Activated CD8-positive, alpha-beta memory T cell treated with anti-CD3 and anti-CD28 coated beads, Interleukin-2, amount 10 ng/mL, durations not matched to agents 7 days and 5 days (primary cell): ENCODE measurements at regions not wholly inside any gene's neighbourhood (a gene's known extent, or its start where the extent isn't known, plus 50 kb on each side); places are given as distances from the start of the nearest gene placed in this dataset.

Experiments
- ATAC-seq: fragments of 150-1000 bp; cut with Tn5 transposase; one replicate; pipeline ENCODE4 v1.10.0; 2021; ENCODE audit warnings: moderate library complexity
- CTCF ChIA-PET: fragments of 350-600 bp; sonication (Branson Sonifier 250); formaldehyde crosslinking; loops from one replicate; lab custom pipeline; 2021; ENCODE audit warnings: antibody characterized with exemption; lab: Charles Lee
- DNase-seq: peaks from one replicate; pipeline ENCODE4 v3.0.0-alpha.2; 2020
- H3K27ac Mint-ChIP-seq: one replicate; pipeline ENCODE4 v1.8.0; 2021; ENCODE audit warnings: mild to moderate bottlenecking, mixed read lengths
- H3K27me3 Mint-ChIP-seq: one replicate; pipeline ENCODE4 v1.8.0; 2021; ENCODE audit warnings: mixed read lengths
- H3K36me3 Mint-ChIP-seq: one replicate; pipeline ENCODE4 v1.8.0; 2021; ENCODE audit warnings: mild to moderate bottlenecking, mixed read lengths
- H3K4me1 Mint-ChIP-seq: one replicate; pipeline ENCODE4 v1.8.0; 2021; ENCODE audit warnings: mixed read lengths
- H3K4me3 Mint-ChIP-seq: one replicate; pipeline ENCODE4 v1.8.0; 2021; ENCODE audit warnings: mild to moderate bottlenecking, moderate library complexity, mixed read lengths
- H3K9me3 Mint-ChIP-seq: one replicate; pipeline ENCODE4 v1.8.0; 2022; ENCODE audit warnings: low read depth, mixed read lengths

DNA sequence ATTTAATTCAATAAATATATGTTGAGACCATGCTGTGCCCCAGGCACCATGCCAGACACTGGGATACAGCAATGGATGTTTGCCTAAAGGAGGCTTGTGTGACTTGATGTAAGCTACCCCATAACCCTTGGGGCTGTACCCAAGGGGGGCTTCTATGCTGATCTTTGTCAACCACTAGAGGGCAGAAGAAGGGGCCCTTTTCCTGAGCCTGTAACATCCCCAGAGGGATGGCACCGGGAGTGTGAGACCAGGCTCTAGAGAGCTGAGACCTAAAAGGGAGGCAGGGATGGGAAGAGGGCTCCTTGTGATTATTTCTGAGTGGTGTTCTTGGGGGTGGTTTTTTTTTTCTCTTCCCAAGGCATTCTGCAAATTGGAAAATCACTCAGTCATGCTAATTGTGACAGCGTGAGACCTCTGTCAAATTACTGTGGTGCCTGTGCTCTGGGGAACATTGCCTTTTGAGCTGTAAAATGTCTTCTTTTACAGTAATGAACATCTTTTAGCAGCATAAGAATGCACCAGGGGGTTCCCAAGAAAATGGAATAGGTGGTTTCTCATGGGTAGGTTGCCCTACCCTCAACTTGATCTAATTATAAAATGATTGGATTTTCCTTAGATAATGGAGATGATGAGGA is 138.7 kb upstream of the SLC24A3 start:
- no peaks in the 10 kb centered on the region for H3K9me3 Mint-ChIP-seq
- no peak overlapping the region for H3K27ac Mint-ChIP-seq
- CTCF ChIA-PET, result no interaction called here
- no peak overlapping the region for H3K4me3 Mint-ChIP-seq
- ATAC-seq (no peak), DNase-seq (no peak)
- no peaks in the 10 kb centered on the region for H3K36me3 Mint-ChIP-seq
- no peaks in the 10 kb centered on the region for H3K27me3 Mint-ChIP-seq
- H3K4me1 Mint-ChIP-seq, result peaks cover 9% of the 10 kb centered on the region

DNA sequence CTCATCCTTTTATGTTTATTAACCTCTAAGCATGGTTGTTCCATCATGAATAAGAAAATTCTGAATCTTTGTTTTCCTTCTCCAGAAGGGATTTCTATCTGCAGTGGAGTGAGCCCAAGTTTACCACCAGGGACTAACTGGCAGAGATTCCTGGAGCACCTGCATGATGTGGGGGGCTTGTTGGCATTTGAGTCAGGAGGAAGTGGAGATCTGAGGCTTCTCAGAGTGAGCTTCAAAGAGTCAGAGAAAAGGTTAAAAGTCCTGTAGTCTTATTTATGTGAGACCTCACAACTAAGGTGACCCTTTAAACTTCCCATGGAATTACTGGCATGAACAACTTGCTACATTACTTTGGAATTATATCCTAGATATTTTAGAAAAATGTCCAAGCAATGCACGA is 138.1 kb upstream of the SLC24A3 start:
- H3K27ac Mint-ChIP-seq, result no peak overlapping the region
- CTCF ChIA-PET, result no interaction called here
- peaks cover 9% of the 10 kb centered on the region for H3K4me1 Mint-ChIP-seq

DNA sequence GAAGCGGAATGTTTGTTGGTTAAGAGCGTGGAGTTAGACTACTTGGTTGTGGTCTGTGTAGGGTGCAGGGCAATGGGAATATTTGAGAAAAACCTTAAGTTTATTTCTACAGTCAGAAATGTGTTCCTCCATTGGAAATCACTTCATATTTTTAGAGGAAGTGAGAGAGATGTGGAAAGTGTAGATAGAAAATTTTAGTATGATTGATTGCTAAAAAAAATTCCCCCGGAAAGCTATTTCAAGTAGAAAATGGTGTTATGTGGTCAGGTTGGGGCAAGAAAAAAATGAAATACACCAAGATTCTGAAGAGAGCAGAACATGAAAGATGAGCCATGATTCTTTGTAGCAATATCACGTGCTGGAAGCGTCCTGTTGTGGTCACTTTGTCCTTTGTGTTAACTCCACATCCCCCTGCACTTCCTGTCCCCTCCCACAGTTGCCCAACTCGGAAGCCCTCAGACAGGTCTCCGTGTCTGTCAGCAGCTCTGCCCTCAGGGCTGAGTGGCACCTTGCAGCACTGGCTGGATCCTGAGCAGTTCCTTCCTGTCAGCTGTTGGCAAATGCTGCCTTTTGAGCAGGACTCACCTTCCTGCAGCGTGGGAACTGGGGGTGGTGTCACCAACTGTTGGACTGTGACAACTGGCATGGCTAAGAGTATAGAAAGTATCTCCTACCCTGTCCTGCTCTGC is 137.5 kb upstream of the SLC24A3 start:
- Mint-ChIP-seq H3K27me3 (no peaks in the 10 kb centered on the region), H3K4me1 (peaks cover 9% of the 10 kb centered on the region), H3K27ac (no peak overlapping the region), H3K4me3 (no peak overlapping the region), H3K36me3 (no peaks in the 10 kb centered on the region), H3K9me3 (no peaks in the 10 kb centered on the region)
- CTCF ChIA-PET, result no interaction called here
- ATAC-seq, result no peak
- peak; percentile 40 for DNase-seq

More for the DNA sequence above, 138.1 kb upstream of the SLC24A3 start:
- no peaks in the 10 kb centered on the region for H3K9me3 Mint-ChIP-seq
- no peaks in the 10 kb centered on the region for H3K36me3 Mint-ChIP-seq
- H3K27me3 Mint-ChIP-seq, result no peaks in the 10 kb centered on the region
- ATAC-seq (no peak), DNase-seq (no peak)
- H3K4me3 Mint-ChIP-seq, result no peak overlapping the region

DNA sequence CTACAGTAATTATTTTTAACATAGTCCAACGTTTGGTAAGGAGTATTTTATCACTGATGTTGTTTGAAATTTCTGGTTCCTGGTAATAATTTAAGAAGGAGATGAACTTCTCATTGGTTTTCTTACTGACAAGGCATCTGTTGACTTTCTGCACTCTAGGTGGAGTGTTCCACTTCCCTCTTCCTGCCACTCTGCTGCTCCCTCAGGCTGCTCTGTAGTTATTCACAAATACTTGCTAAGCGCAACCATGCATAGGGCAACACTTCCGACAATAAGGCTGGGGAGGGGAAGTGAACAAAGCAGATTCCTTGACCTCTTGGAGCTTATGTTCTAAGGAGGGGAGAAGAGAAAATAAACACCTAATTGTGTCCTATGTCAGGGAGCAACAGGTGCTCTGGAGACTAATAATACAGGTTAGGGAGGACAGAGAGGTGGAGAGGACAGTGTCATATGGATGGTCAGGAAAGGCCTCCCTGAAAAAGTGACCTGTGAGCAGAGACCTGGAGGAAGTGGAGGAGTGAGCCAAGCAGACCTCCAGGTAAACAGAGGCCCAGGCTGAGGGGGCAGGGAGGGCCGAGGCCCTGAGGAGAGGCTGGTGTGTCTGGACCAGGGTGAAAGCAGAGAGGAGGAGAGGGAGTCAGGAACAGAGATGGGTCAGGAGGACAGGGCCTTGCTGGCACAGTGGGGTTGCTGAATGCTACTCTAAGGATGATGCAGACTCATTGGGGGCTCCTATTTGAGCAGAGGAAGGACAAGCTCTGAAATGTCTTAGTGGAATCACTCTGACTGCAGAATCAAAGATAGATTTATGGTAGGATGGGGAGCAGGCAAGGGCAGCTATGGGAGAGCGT is 134.8 kb upstream of the SLC24A3 start:
- H3K27me3 Mint-ChIP-seq, result no peaks in the 10 kb centered on the region
- CTCF ChIA-PET, result no interaction called here
- ATAC-seq (no peak), DNase-seq (peak; percentile 1)
- peaks cover 9% of the 10 kb centered on the region for H3K4me1 Mint-ChIP-seq
- no peaks in the 10 kb centered on the region for H3K36me3 Mint-ChIP-seq
- H3K27ac Mint-ChIP-seq, result no peak overlapping the region
- H3K9me3 Mint-ChIP-seq, result no peaks in the 10 kb centered on the region
- H3K4me3 Mint-ChIP-seq, result no peak overlapping the region

DNA sequence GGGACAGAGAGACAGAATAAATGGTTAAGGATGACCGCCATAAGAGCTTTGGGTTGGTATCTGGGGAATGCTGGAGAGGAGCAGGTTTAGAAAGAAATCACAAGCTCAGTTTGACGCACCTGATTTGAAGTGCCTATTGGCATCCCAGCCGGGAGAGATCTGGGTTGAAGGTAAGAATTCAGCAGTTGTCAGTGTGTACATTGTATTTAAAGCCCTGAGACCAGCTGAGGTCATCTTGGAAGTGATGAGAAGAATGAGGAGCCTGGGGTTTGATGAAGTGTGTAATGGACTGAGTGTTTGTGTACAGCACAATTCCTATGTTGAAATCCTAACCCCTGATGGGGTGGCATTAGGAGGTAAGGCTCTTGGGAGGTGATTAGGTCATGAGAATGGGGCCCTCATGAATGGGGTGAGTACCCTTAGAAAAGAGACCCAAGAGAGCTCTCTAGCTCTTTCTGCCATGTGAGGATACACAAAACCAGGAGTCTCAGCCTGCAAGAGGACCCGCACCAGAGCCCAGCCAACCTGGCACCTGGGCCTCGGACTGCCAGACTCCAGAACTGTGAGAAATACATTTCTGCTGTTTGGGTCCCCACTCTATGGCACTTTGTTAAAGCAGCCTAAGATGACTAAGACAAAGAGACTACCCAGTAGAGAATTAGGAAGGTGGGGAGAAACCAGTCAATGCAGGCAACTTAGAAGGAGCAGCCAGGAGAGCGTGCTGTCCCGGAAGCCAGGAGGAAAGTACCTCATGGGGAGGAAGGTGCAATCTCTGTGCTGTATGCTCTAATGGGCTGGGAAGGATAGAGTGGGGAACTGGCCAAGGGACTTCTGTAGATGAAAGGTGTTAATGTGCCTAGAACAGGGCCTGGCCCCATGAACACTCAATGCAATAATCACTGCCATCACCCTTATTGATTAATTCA is 133.7 kb upstream of the SLC24A3 start:
- peak; percentile 22 for DNase-seq
- CTCF ChIA-PET, result no interaction called here
- ATAC-seq, result no peak
- Mint-ChIP-seq H3K36me3 (no peaks in the 10 kb centered on the region), H3K9me3 (no peaks in the 10 kb centered on the region), H3K4me1 (peaks cover 9% of the 10 kb centered on the region), H3K27ac (no peak overlapping the region), H3K27me3 (no peaks in the 10 kb centered on the region), H3K4me3 (no peak overlapping the region)

DNA sequence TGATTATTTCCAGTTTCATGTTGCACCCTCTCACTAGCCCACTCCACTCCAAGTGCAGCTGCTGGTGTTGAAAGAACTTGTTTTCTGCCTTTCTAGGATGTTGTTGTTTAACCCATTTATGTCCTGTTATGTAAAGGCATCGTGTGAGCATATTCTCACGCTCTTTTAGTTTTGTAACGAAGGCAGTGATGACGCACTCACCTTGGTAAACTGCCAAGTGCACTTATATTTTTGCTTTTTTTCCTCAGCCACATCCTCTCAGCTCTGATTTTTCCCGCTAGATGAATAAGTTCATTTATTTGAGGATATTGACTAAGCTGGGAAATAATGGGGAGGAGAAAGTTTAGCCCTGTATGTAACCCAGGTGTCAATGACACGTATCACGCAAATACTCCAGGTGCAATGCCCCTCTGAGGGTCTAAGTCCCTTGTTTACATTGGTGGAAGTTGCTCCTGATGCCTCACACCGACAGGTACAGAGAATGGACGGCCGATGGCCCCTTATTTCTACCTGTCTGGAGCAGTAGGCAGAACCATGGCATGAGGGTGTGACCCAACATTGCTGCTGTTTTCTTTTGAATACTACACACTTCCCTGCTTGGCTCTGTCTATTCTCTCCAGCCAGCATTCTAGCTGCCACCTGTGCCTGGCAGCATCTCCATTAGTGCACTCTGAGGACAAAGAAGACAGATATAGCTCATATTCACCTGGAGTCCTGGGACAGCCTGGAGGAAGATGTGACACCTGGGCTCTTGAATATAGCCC is 132.7 kb upstream of the SLC24A3 start:
- H3K4me3 Mint-ChIP-seq, result no peak overlapping the region
- no peaks in the 10 kb centered on the region for H3K36me3 Mint-ChIP-seq
- no peak overlapping the region for H3K27ac Mint-ChIP-seq
- ATAC-seq, result no peak
- no peaks in the 10 kb centered on the region for H3K27me3 Mint-ChIP-seq
- H3K9me3 Mint-ChIP-seq, result no peaks in the 10 kb centered on the region
- CTCF ChIA-PET, result no interaction called here
- H3K4me1 Mint-ChIP-seq, result peaks cover 5% of the 10 kb centered on the region
- peak; percentile 19 for DNase-seq

DNA sequence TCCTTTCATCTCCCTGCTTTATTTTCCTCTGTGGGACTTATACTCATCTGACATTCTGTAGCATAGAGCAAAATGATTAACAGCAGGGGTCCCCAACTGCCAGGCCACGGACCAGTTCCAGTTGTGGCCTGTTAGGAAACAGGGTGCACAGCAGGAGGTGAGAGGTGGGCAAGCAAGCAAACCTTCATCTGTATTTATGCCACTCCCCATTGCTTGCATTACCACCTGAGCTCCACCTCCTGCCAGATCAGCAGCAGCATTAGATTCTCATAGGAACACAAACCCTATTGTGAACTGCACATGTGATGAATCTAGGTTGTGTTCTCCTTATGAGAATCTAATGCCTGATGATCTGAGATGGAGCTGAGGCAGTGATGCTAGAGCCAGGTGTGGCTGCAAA is 130.5 kb upstream of the SLC24A3 start:
- no peaks in the 10 kb centered on the region for H3K36me3 Mint-ChIP-seq
- no peak overlapping the region for H3K4me3 Mint-ChIP-seq
- CTCF ChIA-PET, result no interaction called here
- DNase-seq (no peak), ATAC-seq (no peak)
- H3K27ac Mint-ChIP-seq, result no peak overlapping the region
- H3K4me1 Mint-ChIP-seq, result no peaks in the 10 kb centered on the region
- no peaks in the 10 kb centered on the region for H3K27me3 Mint-ChIP-seq
- no peaks in the 10 kb centered on the region for H3K9me3 Mint-ChIP-seq

DNA sequence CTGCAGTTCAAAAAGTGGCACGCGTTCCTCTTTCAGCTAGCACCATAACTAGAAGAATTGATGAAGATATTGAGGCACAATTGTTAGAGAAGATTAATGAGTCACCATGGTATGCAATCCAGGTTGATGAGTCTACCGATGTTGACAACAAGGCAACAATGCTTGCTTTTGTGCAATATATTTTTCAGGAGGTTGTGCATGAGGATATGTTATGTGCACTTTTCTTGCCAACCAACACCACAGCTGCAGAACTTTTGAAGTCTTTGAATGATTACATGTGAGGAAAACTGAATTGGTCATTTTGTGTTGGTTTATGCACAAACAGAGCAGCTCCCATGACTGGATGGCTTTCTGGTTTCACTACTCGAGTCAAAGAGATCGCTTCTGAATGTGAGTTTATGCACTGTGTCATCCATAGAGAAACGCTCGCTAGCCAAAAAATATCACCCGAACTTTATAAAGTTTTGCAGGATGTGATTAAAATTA is 129.3 kb upstream of the SLC24A3 start:
- H3K4me1 Mint-ChIP-seq, result no peaks in the 10 kb centered on the region
- H3K36me3 Mint-ChIP-seq, result no peaks in the 10 kb centered on the region
- no peak for DNase-seq
- H3K27ac Mint-ChIP-seq, result no peak overlapping the region
- no peaks in the 10 kb centered on the region for H3K27me3 Mint-ChIP-seq
- H3K4me3 Mint-ChIP-seq, result no peak overlapping the region
- CTCF ChIA-PET, result no interaction called here
- peaks cover 2% of the 10 kb centered on the region for H3K9me3 Mint-ChIP-seq
- no peak for ATAC-seq

DNA sequence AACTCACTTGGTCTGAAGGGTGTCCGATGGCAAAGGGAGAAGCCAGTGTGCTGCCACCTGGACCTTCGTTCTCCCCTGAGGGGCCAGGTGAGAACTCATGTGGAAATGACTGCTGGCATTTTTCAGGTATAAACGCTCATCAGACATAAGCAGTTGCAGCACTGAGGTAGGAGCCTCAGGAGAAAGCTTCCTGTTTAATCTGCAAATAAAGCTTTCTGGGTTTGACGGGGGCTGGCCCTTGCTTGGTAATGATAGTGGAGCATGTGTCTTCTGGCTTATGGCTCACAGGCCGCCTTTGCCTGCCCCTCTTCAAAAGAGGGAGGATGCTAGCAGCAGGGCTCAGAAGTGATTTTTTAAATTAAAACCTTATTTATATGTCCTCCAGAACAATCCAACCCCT is 122.1 kb upstream of the SLC24A3 start:
- no peaks in the 10 kb centered on the region for H3K36me3 Mint-ChIP-seq
- no peaks in the 10 kb centered on the region for H3K4me1 Mint-ChIP-seq
- no peak overlapping the region for H3K27ac Mint-ChIP-seq

DNA sequence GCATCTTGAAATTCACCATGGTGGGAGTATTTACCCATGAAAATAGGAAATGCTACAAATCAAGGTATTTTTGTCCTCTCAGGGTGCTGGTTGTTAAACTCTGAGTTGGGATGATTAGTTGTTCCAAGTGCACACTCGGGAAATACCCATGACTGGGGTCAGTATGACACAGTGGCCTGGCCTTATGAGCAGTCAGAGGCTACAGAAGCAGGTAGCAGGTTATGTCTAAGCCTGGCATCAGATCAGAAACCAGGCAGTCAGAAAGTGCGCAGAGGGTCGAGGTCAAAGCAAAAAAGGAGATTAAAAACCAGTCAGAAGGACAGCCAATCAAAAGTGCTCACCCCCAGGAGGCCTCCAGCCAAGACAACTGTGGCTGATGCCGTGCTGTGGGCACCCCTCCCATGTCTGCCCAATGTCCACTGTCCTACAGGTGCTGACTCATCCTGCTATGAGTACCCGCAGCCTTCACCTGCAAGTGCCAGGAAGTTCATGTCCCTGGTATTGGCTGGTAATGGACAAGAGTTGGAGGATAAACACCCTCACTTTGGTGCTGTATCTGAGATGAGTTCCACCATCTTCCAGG is 117.4 kb upstream of the SLC24A3 start:
- no peak overlapping the region for H3K27ac Mint-ChIP-seq

More for the DNA sequence above, 122.1 kb upstream of the SLC24A3 start:
- no peaks in the 10 kb centered on the region for H3K27me3 Mint-ChIP-seq
- DNase-seq (no peak), ATAC-seq (no peak)
- CTCF ChIA-PET, result no interaction called here
- H3K9me3 Mint-ChIP-seq, result peaks cover 2% of the 10 kb centered on the region
- no peak overlapping the region for H3K4me3 Mint-ChIP-seq

DNA sequence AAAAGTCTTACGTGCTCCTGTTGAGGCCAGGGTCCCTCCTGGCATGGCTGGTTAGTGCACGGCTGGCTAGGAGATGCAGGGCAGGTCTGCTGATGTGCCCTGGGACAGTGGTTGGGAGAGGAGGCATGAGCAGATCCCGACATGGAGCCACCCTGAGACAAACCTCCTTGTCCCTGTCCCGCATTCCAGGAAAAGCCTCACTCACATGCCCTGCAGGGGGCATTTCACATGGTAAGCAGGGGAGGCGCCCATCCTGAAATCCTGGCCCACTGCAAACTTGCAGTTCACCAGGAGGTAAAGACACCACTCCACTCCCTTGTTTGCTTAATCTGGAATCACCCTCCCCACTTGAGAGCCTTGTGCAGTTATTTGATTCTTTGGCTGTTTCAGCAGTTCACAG is 116.7 kb upstream of the SLC24A3 start:
- ATAC-seq, result no peak
- Mint-ChIP-seq H3K27ac (no peak overlapping the region), H3K4me3 (no peak overlapping the region), H3K4me1 (no peaks in the 10 kb centered on the region), H3K27me3 (no peaks in the 10 kb centered on the region), H3K36me3 (no peaks in the 10 kb centered on the region), H3K9me3 (no peaks in the 10 kb centered on the region)
- no peak for DNase-seq
- CTCF ChIA-PET, result no interaction called here

More for the DNA sequence above, 117.4 kb upstream of the SLC24A3 start:
- CTCF ChIA-PET, result no interaction called here
- H3K4me1 Mint-ChIP-seq, result no peaks in the 10 kb centered on the region
- ATAC-seq (no peak), DNase-seq (no peak)
- H3K27me3 Mint-ChIP-seq, result no peaks in the 10 kb centered on the region
- H3K36me3 Mint-ChIP-seq, result no peaks in the 10 kb centered on the region
- H3K9me3 Mint-ChIP-seq, result no peaks in the 10 kb centered on the region
- H3K4me3 Mint-ChIP-seq, result no peak overlapping the region

DNA sequence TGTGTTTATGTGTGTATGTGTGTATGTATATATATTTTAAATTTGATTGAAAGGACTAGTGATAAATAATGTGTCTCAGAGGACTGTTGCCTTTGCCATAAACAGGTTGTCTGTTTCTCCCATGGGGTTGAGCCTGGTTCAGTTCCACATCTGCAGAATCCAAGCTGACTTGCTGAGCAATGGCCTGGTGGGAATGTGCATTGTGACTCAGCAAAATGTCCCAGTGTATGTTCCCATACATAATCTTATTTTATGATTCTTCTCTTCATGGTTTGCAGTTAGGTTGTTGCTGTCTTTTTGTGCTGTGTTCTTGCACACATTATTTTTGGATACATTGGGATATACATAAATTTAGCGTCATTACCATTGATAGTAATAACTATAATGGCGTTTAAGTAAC is 115.6 kb upstream of the SLC24A3 start:
- Mint-ChIP-seq H3K36me3 (no peaks in the 10 kb centered on the region), H3K27me3 (no peaks in the 10 kb centered on the region), H3K4me1 (no peaks in the 10 kb centered on the region), H3K9me3 (no peaks in the 10 kb centered on the region), H3K27ac (no peak overlapping the region), H3K4me3 (no peak overlapping the region)
- ATAC-seq, result no peak
- DNase-seq, result no peak
- CTCF ChIA-PET, result no interaction called here
